D721Med (cell line): ENCODE measurements at regions not wholly inside any gene's neighbourhood (a gene's known extent, or its start where the extent isn't known, plus 50 kb on each side); places are given as distances from the start of the nearest gene placed in this dataset.

Experiments used
- DNase-seq: peaks from one replicate; pipeline ENCODE4 v3.0.0; 2011; ENCODE audit warnings: low spot score; ENCODE audit not compliant: insufficient read length
- FAIRE-seq: peaks from 2 replicates; lab custom pipeline; 2011; peaks lifted over from hg19 to GRCh38; lab: Jason Lieb, UNC
- CTCF ChIP-seq: IDR thresholded peaks from 2 replicates; pipeline ENCODE4 v1.5.1; 2012; ENCODE audit warnings: mild to moderate bottlenecking, control low read depth; ENCODE audit not compliant: insufficient read depth; ENCODE audit errors: missing control alignments

GRCh38 chr6:165717732-165718465 is 54.9 kb upstream of the PDE10A start:
- no peak for TF ChIP-seq CTCF
- FAIRE-seq: no peak
- no peak for DNase-seq

- no peak for DNase-seq
- TF ChIP-seq CTCF: no peak
- no peak for FAIRE-seq
Measured at GRCh38 chr6:165716886-165717285, 53.8 kb upstream of the PDE10A start.

GRCh38 chr6:165715428-165715827 is 52.4 kb upstream of the PDE10A start:
- no peak for TF ChIP-seq CTCF
- DNase-seq (no peak), FAIRE-seq (no peak)

GRCh38 chr6:165714907-165715306 is 51.9 kb upstream of the PDE10A start:
- no peak for DNase-seq
- no peak for TF ChIP-seq CTCF
- FAIRE-seq: no peak

GRCh38 chr6:165713845-165714466 is 50.9 kb upstream of the PDE10A start:
- DNase-seq (no peak), FAIRE-seq (no peak)
- no peak for TF ChIP-seq CTCF
